Endothelial cell (in vitro differentiated cells): ENCODE measurements at regions not wholly inside any gene's neighbourhood (a gene's known extent, or its start where the extent isn't known, plus 50 kb on each side); places are given as distances from the start of the nearest gene placed in this dataset.

Experiments used
- DNase-seq: peaks from one replicate; pipeline ENCODE4 v3.0.0; 2021; ENCODE audit warnings: low spot score
- H3K27ac Mint-ChIP-seq: one replicate; pipeline ENCODE4 v1.8.0; 2021; ENCODE audit warnings: mixed read lengths, inconsistent platforms; ENCODE audit not compliant: unreplicated experiment
- H3K27me3 Mint-ChIP-seq: one replicate; pipeline ENCODE4 v1.8.0; 2021; ENCODE audit warnings: mild to moderate bottlenecking, moderate library complexity, mixed read lengths, inconsistent platforms; ENCODE audit not compliant: unreplicated experiment
- H3K36me3 Mint-ChIP-seq: one replicate; pipeline ENCODE4 v1.8.0; 2021; ENCODE audit warnings: mild to moderate bottlenecking, low read depth, mixed read lengths, inconsistent platforms; ENCODE audit not compliant: unreplicated experiment
- H3K4me1 Mint-ChIP-seq: one replicate; pipeline ENCODE4 v1.8.0; 2021; ENCODE audit warnings: mild to moderate bottlenecking, mixed read lengths, inconsistent platforms; ENCODE audit not compliant: unreplicated experiment
- H3K4me3 Mint-ChIP-seq: one replicate; pipeline ENCODE4 v1.8.0; 2021; ENCODE audit warnings: mild to moderate bottlenecking, mixed read lengths, inconsistent platforms; ENCODE audit not compliant: unreplicated experiment
- H3K9me3 Mint-ChIP-seq: one replicate; pipeline ENCODE4 v1.8.0; 2021; ENCODE audit warnings: mixed read lengths, inconsistent platforms; ENCODE audit not compliant: unreplicated experiment
- CTCF ChIP-seq: fragments of 200-600 bp; sonication (generic); IDR thresholded peaks from one replicate; pipeline ENCODE4 v1.5.0; 2021; ENCODE audit warnings: antibody characterized with exemption; ENCODE audit not compliant: unreplicated experiment

GRCh38 chr6:15106958-15107643, 138.8 kb upstream of the JARID2 start:
- H3K27me3 Mint-ChIP-seq: peaks cover 4% of the 10 kb centered on the region
- H3K4me1 Mint-ChIP-seq: peaks cover 10% of the 10 kb centered on the region
- no peak overlapping the region for H3K27ac Mint-ChIP-seq

GRCh38 chr6:15107644-15108382, 138.1 kb upstream of the JARID2 start:
- Mint-ChIP-seq H3K27me3 (peaks cover 4% of the 10 kb centered on the region), H3K4me1 (peaks cover 10% of the 10 kb centered on the region), H3K27ac (no peak overlapping the region), H3K36me3 (peaks cover 4% of the 10 kb centered on the region), H3K4me3 (no peak overlapping the region), H3K9me3 (no peaks in the 10 kb centered on the region)
- no peak for TF ChIP-seq CTCF
- DNase-seq: no peak

More at GRCh38 chr6:15106958-15107643, 138.8 kb upstream of the JARID2 start:
- Mint-ChIP-seq H3K36me3 (peaks cover 4% of the 10 kb centered on the region), H3K9me3 (no peaks in the 10 kb centered on the region), H3K4me3 (no peak overlapping the region)
- TF ChIP-seq CTCF: no peak
- DNase-seq: no peak

- no peak for TF ChIP-seq CTCF
Measured at GRCh38 chr6:15108383-15108715, 137.5 kb upstream of the JARID2 start.

GRCh38 chr6:15109338-15110090, 136.4 kb upstream of the JARID2 start:
- Mint-ChIP-seq H3K9me3 (no peaks in the 10 kb centered on the region), H3K36me3 (peaks cover 4% of the 10 kb centered on the region), H3K27ac (no peak overlapping the region), H3K4me1 (peaks cover 13% of the 10 kb centered on the region), H3K4me3 (no peak overlapping the region), H3K27me3 (peaks cover 7% of the 10 kb centered on the region)
- TF ChIP-seq CTCF: no peak
- DNase-seq: no peak

More at GRCh38 chr6:15108383-15108715, 137.5 kb upstream of the JARID2 start:
- peaks cover 10% of the 10 kb centered on the region for H3K4me1 Mint-ChIP-seq
- no peak for DNase-seq
- H3K9me3 Mint-ChIP-seq: no peaks in the 10 kb centered on the region
- H3K27me3 Mint-ChIP-seq: peaks cover 4% of the 10 kb centered on the region
- no peak overlapping the region for H3K4me3 Mint-ChIP-seq
- H3K27ac Mint-ChIP-seq: no peak overlapping the region
- peaks cover 4% of the 10 kb centered on the region for H3K36me3 Mint-ChIP-seq
